ENCODE measurements at regions not wholly inside any gene's neighbourhood (a gene's known extent, or its start where the extent isn't known, plus 50 kb on each side); places are given as distances from the start of the nearest gene placed in this dataset.
"Not testable (repeated sequence)": the region's sequence is repeated elsewhere in the genome, so short reads cannot be mapped to it uniquely, and the experiment has no call there.

- no peak for DNase-seq
These were observed 1210.4 kb downstream of the TYW1 start for GRCh38 chr7:68206946-68207485.

- DNase-seq: no peak
These were observed 1211.0 kb downstream of the TYW1 start for GRCh38 chr7:68207676-68208075.

GRCh38 chr7:68209486-68209885 is 1212.9 kb downstream of the TYW1 start:
- no peak for DNase-seq

- DNase-seq: no peak
These were observed 1217.2 kb downstream of the TYW1 start for GRCh38 chr7:68213838-68214237.

GRCh38 chr7:68216051-68216450 is 1219.4 kb downstream of the TYW1 start:
- no peak for DNase-seq

- DNase-seq: no peak
These were observed 1220.8 kb downstream of the TYW1 start for GRCh38 chr7:68217426-68217825.

- DNase-seq: no peak
These were observed 1221.8 kb downstream of the TYW1 start for GRCh38 chr7:68218461-68218860.

- no peak for DNase-seq
These were observed 1225.7 kb downstream of the TYW1 start for GRCh38 chr7:68222311-68222710.

- no peak for DNase-seq
These were observed 1227.6 kb downstream of the TYW1 start for GRCh38 chr7:68224041-68224741.

- DNase-seq: not testable (repeated sequence)
These were observed 1234.4 kb downstream of the TYW1 start for GRCh38 chr7:68231011-68231410.

GRCh38 chr7:68235937-68236336 is 1239.3 kb downstream of the TYW1 start:
- DNase-seq: no peak

GRCh38 chr7:68238204-68238805 is 1241.7 kb downstream of the TYW1 start:
- no peak for DNase-seq

- DNase-seq: no peak
These were observed 1246.5 kb downstream of the TYW1 start for GRCh38 chr7:68243128-68243527.

GRCh38 chr7:68244389-68244788 is 1247.8 kb downstream of the TYW1 start:
- no peak for DNase-seq

GRCh38 chr7:68245688-68246087 is 1249.1 kb downstream of the TYW1 start:
- DNase-seq: no peak

GRCh38 chr7:68246189-68246633 is 1249.6 kb downstream of the TYW1 start:
- no peak for DNase-seq

- DNase-seq: no peak
These were observed 1250.5 kb downstream of the TYW1 start for GRCh38 chr7:68247126-68247525.

- DNase-seq: no peak
These were observed 1250.9 kb downstream of the TYW1 start for GRCh38 chr7:68247571-68247970.

GRCh38 chr7:68248973-68249372 is 1252.3 kb downstream of the TYW1 start:
- no peak for DNase-seq

GRCh38 chr7:68249611-68250010 is 1253.0 kb downstream of the TYW1 start:
- no peak for DNase-seq

GRCh38 chr7:68250143-68250542 is 1253.5 kb downstream of the TYW1 start:
- DNase-seq: no peak

GRCh38 chr7:68254815-68255214 is 1258.2 kb downstream of the TYW1 start:
- not testable (repeated sequence) for DNase-seq

GRCh38 chr7:68256295-68256694 is 1259.7 kb downstream of the TYW1 start:
- DNase-seq: no peak

GRCh38 chr7:68258609-68259008 is 1262.0 kb downstream of the TYW1 start:
- no peak for DNase-seq

GRCh38 chr7:68265258-68265657 is 1268.6 kb downstream of the TYW1 start:
- DNase-seq: no peak

All from activated T-cell treated with anti-CD3 and anti-CD28 coated beads for 4 hours (primary cell).